CD4-positive, CD25-positive, alpha-beta regulatory T cell (primary cell): ENCODE measurements at regions not wholly inside any gene's neighbourhood (a gene's known extent, or its start where the extent isn't known, plus 50 kb on each side); places are given as distances from the start of the nearest gene placed in this dataset.

Experiments
- ATAC-seq, 2 donors: fragments of 150-1000 bp; cut with Tn5 transposase; one replicate each; pipeline ENCODE4 v1.10.0; 2021; ENCODE audit warnings: low read depth in 2 of 2, moderate number of reproducible peaks in 2 of 2, moderate library complexity in 1 of 2
- DNase-seq, 3 donors: peaks; one replicate each; pipeline versions ENCODE4 v3.0.0 to v3.0.0-alpha.2; 2012 to 2022; ENCODE audit warnings: mixed read lengths in 1 of 3
- H3K27ac ChIP-seq: one replicate; pipeline ENCODE4 v1.7.0; 2013; ENCODE audit warnings: mild to moderate bottlenecking, low read length; ENCODE audit not compliant: insufficient read depth, poor library complexity, severe bottlenecking
- H3K27me3 ChIP-seq: one replicate; pipeline ENCODE4 v1.7.0; 2013; ENCODE audit warnings: low read length; ENCODE audit not compliant: control insufficient read depth, insufficient read depth
- H3K36me3 ChIP-seq: one replicate; pipeline ENCODE4 v1.7.0; 2013; ENCODE audit warnings: mild to moderate bottlenecking, low read length, moderate library complexity; ENCODE audit not compliant: control insufficient read depth, insufficient read depth
- H3K4me1 ChIP-seq: 2 replicates; pipeline ENCODE4 v1.7.0; 2013; ENCODE audit warnings: mild to moderate bottlenecking, low read length; ENCODE audit not compliant: insufficient read depth, control insufficient read depth, poor library complexity, severe bottlenecking
- H3K4me3 ChIP-seq: one replicate; pipeline ENCODE4 v1.7.0; 2013; ENCODE audit warnings: low read depth, mild to moderate bottlenecking, low read length, moderate library complexity
- H3K9me3 ChIP-seq, 2 experiments: 1 replicate in 1 of 2; 2 replicates in 1 of 2; pipeline ENCODE4 v1.7.0; 2013; ENCODE audit warnings: low read length in 2 of 2, mild to moderate bottlenecking in 1 of 2, moderate library complexity in 1 of 2; ENCODE audit not compliant: control insufficient read depth in 2 of 2
- H3K27ac Mint-ChIP-seq, 3 donors: one replicate each; pipeline ENCODE4 v1.8.0; 2020 to 2022; ENCODE audit warnings: mild to moderate bottlenecking in 3 of 3, mixed read lengths in 3 of 3, moderate library complexity in 2 of 3
- H3K27me3 Mint-ChIP-seq: one replicate; pipeline ENCODE4 v1.8.0; 2022; ENCODE audit warnings: mild to moderate bottlenecking, mixed read lengths
- H3K36me3 Mint-ChIP-seq: one replicate; pipeline ENCODE4 v1.8.0; 2020; ENCODE audit warnings: mixed read lengths
- H3K4me1 Mint-ChIP-seq, 4 donors: one replicate each; pipeline ENCODE4 v1.8.0; 2020 to 2022; ENCODE audit warnings: mixed read lengths in 4 of 4, mild to moderate bottlenecking in 1 of 4
- H3K4me3 Mint-ChIP-seq, 4 donors: one replicate each; pipeline ENCODE4 v1.8.0; 2020 to 2022; ENCODE audit warnings: mild to moderate bottlenecking in 4 of 4, mixed read lengths in 4 of 4, moderate library complexity in 3 of 4
- H3K9me3 Mint-ChIP-seq, 7 donors: one replicate each; pipeline ENCODE4 v1.8.0; 2020 to 2022; ENCODE audit warnings: mixed read lengths in 7 of 7, mild to moderate bottlenecking in 3 of 7, moderate library complexity in 2 of 7

GRCh38 chr12:24014915-24015832 is 65.7 kb upstream of the SOX5 start:
- no peak for ATAC-seq
- Histone ChIP-seq H3K27ac (no peak overlapping the region), H3K4me3 (no peak overlapping the region), H3K4me1 (no peaks in the 10 kb centered on the region), H3K36me3 (no peaks in the 10 kb centered on the region), H3K27me3 (no peaks in the 10 kb centered on the region), H3K9me3 (no peaks in the 10 kb centered on the region)
- no peaks in the 10 kb centered on the region for H3K4me1 Mint-ChIP-seq
- DNase-seq = no peak
- H3K36me3 Mint-ChIP-seq = peaks cover 4% of the 10 kb centered on the region
- H3K27ac Mint-ChIP-seq = no peak overlapping the region
- no peaks in the 10 kb centered on the region for H3K27me3 Mint-ChIP-seq
- no peak overlapping the region for H3K4me3 Mint-ChIP-seq
- H3K9me3 Mint-ChIP-seq = peaks cover 0 to 27% (median 2%) of the 10 kb centered on the region in 7 donors

GRCh38 chr12:24014240-24014639 is 64.8 kb upstream of the SOX5 start:
- Histone ChIP-seq H3K27me3 (no peaks in the 10 kb centered on the region), H3K4me3 (no peak overlapping the region), H3K27ac (no peak overlapping the region), H3K36me3 (no peaks in the 10 kb centered on the region), H3K4me1 (no peaks in the 10 kb centered on the region), H3K9me3 (no peaks in the 10 kb centered on the region)
- Mint-ChIP-seq H3K9me3 (peaks cover 0 to 27% (median 2%) of the 10 kb centered on the region in 7 donors), H3K4me1 (no peaks in the 10 kb centered on the region), H3K36me3 (peaks cover 4% of the 10 kb centered on the region), H3K27ac (no peak overlapping the region), H3K4me3 (no peak overlapping the region), H3K27me3 (no peaks in the 10 kb centered on the region)
- no peak for ATAC-seq
- DNase-seq = no peak

- no peak overlapping the region for H3K27ac ChIP-seq
- DNase-seq = no peak
- peaks cover 0 to 19% (median 0%) of the 10 kb centered on the region in 7 donors for H3K9me3 Mint-ChIP-seq
- H3K36me3 ChIP-seq = no peaks in the 10 kb centered on the region
- no peaks in the 10 kb centered on the region for H3K36me3 Mint-ChIP-seq
- ATAC-seq = no peak
- H3K27ac Mint-ChIP-seq = no peak overlapping the region
- no peaks in the 10 kb centered on the region for H3K9me3 ChIP-seq
- H3K27me3 ChIP-seq = no peaks in the 10 kb centered on the region
- no peak overlapping the region for H3K4me3 Mint-ChIP-seq
- H3K4me3 ChIP-seq = no peak overlapping the region
- H3K27me3 Mint-ChIP-seq = no peaks in the 10 kb centered on the region
- H3K4me1 Mint-ChIP-seq = no peaks in the 10 kb centered on the region
- no peaks in the 10 kb centered on the region for H3K4me1 ChIP-seq
Observed at GRCh38 chr12:24012528-24012927, 63.1 kb upstream of the SOX5 start.

GRCh38 chr12:24011927-24012507 is 62.5 kb upstream of the SOX5 start:
- no peaks in the 10 kb centered on the region for H3K27me3 ChIP-seq
- ATAC-seq = no peak
- no peak overlapping the region for H3K4me3 Mint-ChIP-seq

GRCh38 chr12:24008166-24008565 is 58.7 kb upstream of the SOX5 start:
- Mint-ChIP-seq H3K9me3 (peaks cover 0 to 4% (median 0%) of the 10 kb centered on the region in 7 donors), H3K4me3 (no peak overlapping the region)

More at GRCh38 chr12:24011927-24012507, 62.5 kb upstream of the SOX5 start:
- Histone ChIP-seq H3K36me3 (no peaks in the 10 kb centered on the region), H3K27ac (no peak overlapping the region), H3K4me1 (no peaks in the 10 kb centered on the region), H3K9me3 (no peaks in the 10 kb centered on the region), H3K4me3 (no peak overlapping the region)
- Mint-ChIP-seq H3K9me3 (peaks cover 0 to 18% (median 0%) of the 10 kb centered on the region in 7 donors), H3K36me3 (no peaks in the 10 kb centered on the region), H3K27ac (no peak overlapping the region), H3K27me3 (no peaks in the 10 kb centered on the region), H3K4me1 (no peaks in the 10 kb centered on the region)
- DNase-seq = no peak

More at GRCh38 chr12:24008166-24008565, 58.7 kb upstream of the SOX5 start:
- Histone ChIP-seq H3K4me3 (no peak overlapping the region), H3K4me1 (no peaks in the 10 kb centered on the region), H3K9me3 (no peaks in the 10 kb centered on the region), H3K27ac (no peak overlapping the region), H3K36me3 (no peaks in the 10 kb centered on the region), H3K27me3 (no peaks in the 10 kb centered on the region)
- no peak for DNase-seq
- no peaks in the 10 kb centered on the region for H3K27me3 Mint-ChIP-seq
- no peak for ATAC-seq
- no peaks in the 10 kb centered on the region for H3K36me3 Mint-ChIP-seq
- no peak overlapping the region for H3K27ac Mint-ChIP-seq
- H3K4me1 Mint-ChIP-seq = no peaks in the 10 kb centered on the region
